GM21723 (cell line): ENCODE measurements at regions not wholly inside any gene's neighbourhood (a gene's known extent, or its start where the extent isn't known, plus 50 kb on each side); places are given as distances from the start of the nearest gene placed in this dataset.

ENCODE experiments used
- ATAC-seq: cut with Tn5 transposase; IDR thresholded peaks from one replicate; pipeline ENCODE4 v1.9.1; 2021; ENCODE audit warnings: mild to moderate bottlenecking, moderate library complexity; ENCODE audit not compliant: unreplicated experiment

- ATAC-seq, result no peak
These were observed 183.9 kb downstream of the CXCL12 start for GRCh38 chr10:44201011-44201410.

- ATAC-seq, result no peak
These were observed 184.8 kb downstream of the CXCL12 start for GRCh38 chr10:44199991-44200655.

DNA sequence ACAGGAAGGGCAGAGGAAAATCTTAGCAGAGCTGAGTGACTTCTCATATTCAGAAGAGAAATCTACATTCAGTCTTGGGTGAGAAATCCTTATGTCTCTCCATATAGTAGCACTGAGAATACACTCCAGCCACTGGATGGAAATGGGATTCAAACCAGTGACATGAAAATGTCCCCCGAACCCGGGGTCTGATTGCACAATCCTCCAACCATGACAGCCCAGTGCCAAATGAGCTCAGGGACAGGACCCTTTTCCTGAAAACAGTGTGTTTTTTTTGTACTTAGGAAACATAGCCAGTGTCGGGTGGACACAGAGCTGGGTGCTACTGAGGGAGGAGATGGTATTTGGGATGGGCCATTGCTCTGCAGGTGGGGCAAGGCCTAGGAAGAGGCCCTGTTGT is 185.6 kb downstream of the CXCL12 start:
- no peak for ATAC-seq

DNA sequence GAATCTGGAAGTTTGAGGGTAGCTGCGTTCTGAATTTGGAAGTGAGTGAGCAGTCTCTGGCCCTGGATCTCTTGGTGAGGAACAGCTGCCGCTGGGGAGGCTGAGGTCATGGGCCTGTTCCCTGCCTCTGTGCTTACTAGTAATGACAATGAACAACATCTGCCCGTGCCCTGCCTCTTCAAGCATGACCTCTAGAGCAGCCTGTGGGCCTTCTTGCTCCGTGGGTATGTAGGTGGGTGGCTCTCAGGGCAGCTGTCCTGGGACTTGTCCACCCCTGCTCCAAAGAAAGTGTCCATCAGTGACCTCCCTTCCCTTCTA is 186.2 kb downstream of the CXCL12 start:
- no peak for ATAC-seq

DNA sequence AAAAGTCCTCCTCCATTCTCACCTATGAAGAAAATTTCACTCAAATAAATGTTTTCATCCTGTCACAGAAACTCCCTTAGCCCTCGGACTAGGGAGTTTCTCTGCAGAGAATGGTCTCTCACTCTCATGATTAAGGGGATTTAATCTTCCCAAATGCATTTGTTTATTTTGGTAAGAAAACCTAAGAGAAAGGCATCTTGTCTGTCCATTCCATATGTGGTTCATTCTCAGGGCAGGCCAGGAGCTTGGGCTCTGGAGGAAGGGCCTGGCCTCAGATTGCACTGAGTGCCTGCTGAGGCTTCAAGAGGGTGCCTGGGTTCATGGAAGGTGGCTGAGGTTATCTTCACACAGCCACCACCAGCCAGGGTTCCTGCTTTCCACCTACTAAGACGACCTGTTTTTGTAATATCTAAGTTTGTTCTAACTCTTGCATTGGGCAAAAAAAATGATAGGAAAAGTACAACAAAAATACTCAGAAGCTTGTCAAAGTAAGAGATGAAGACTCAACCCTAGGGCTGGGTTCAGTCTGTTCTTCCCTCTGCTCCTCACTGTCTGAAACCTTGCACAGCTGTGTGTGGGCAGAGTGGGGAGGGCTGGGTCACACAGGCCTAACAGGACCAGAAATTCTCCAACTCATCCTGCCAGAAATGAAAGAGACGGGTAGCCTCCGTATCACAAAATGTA is 186.7 kb downstream of the CXCL12 start:
- no peak for ATAC-seq

DNA sequence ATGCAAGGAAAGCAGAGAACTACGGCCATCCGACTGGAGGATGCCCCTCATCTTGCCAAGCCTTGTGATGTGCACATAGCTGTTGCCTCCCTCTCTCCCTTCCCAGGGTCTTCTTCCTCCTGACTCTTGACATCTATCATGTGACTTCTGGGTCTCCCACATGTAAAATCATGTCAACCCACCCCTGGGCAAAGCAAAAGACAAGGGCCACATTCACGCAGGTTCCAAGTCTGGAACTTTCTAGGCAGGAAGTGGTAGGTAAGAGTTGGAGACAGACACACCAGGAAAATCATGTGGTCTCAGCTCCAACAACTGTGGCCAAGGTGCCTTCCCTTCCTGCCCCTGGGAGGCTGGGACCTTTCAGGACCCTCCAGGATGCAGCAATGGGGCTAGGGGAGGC is 187.3 kb downstream of the CXCL12 start:
- ATAC-seq, result no peak

- no peak for ATAC-seq
These were observed 188.6 kb downstream of the CXCL12 start for GRCh38 chr10:44196336-44196735.

DNA sequence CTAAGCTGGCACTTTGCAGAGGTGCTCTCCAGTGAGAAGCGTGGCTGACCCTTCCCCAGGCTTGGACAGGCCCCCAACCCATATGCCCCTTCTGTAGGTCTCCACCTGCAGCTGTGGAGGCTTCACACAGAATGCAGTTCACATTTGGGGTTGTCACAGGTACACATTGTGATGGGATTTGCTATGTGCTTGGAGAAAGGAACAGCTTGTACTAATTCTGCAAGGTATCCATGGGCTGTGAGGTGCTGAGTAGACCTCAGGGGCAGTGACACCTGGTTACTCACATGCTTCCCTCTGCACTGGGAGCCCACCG is 188.9 kb downstream of the CXCL12 start:
- no peak for ATAC-seq

GRCh38 chr10:44195112-44196007 is 189.5 kb downstream of the CXCL12 start:
- no peak for ATAC-seq

DNA sequence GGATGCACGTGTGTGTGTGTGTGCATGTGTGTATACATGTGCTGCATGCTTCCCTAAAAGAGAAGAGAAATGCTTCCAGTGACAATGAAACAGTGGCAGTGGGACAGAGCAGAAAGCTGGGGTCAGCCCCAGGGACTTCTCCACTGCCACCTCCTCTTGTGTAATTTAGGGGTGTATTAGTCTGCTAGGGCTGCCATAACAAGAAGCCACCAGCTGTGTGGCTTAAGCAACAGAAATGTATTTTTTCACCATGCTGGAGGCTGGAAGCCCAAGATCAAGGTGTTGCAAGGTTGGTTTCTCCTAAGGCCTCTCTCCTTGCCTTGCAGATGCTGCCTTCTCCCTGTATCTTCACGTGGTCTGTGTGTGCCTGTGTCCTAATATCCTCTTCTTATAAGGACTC is 190.5 kb downstream of the CXCL12 start:
- ATAC-seq, result no peak

- no peak for ATAC-seq
These were observed 191.2 kb downstream of the CXCL12 start for GRCh38 chr10:44193567-44194220.

GRCh38 chr10:44193166-44193565 is 191.7 kb downstream of the CXCL12 start:
- no peak for ATAC-seq

DNA sequence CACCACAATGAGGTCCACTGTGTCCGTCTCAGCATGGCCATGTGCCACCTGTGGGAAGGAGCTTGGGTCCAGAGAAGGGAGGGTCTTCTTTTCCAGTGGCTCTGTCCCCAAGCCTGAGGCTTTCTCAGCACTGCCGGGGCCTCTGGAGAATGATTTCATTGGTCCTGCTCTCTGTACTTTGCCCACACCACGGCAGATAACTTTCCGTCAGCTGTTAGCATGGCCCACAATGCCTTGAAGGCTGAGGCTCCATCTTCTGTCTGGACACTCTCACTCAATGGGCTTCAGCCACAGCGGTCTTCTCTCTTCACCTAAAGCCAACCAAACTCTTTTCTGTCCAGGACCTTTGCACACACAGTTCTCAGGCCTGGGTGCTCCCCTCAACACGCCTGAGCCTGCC is 192.5 kb downstream of the CXCL12 start:
- ATAC-seq, result no peak

- no peak for ATAC-seq
These were observed 194.4 kb downstream of the CXCL12 start for GRCh38 chr10:44190541-44190940.

DNA sequence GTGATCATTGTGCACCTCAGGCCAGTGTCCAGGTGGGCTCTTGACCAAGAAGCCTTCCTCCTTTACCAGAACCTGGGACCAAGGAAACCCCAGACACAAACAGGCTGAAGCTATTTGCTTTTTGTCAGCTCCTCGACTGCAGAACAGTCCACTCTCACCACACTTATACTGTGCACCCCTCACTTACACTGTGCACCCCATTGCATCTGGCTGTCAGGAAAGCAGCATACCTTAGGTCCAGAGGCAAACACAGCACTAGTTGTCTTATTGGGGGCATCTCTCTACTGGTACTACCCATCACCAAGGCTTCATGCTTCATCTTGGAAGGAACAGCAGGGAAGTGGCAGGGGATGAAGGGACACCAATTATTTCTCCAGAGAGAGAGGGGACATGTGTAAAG is 198.1 kb downstream of the CXCL12 start:
- ATAC-seq, result no peak

DNA sequence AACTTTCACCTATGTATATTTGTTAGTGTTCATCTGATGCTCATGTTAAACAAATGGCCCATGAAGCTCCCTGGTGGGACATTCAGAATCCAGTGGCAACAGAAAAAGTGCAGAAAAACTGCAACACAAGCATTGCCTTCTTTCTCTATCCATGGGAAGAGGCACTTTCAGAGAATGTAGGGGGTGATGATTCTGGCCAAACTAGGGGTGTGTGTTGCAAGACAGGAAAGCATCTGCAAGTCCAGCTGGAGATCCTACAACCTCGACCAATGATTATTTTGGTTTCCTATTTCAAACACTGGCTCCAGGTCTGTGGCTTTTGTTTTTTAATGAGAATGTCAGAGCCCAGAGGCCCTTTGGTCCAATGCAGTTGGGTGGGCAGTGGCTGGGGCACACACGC is 198.7 kb downstream of the CXCL12 start:
- ATAC-seq, result no peak

- ATAC-seq, result no peak
These were observed 199.6 kb downstream of the CXCL12 start for GRCh38 chr10:44185315-44185666.

GRCh38 chr10:44184633-44185314 is 200.1 kb downstream of the CXCL12 start:
- no peak for ATAC-seq

DNA sequence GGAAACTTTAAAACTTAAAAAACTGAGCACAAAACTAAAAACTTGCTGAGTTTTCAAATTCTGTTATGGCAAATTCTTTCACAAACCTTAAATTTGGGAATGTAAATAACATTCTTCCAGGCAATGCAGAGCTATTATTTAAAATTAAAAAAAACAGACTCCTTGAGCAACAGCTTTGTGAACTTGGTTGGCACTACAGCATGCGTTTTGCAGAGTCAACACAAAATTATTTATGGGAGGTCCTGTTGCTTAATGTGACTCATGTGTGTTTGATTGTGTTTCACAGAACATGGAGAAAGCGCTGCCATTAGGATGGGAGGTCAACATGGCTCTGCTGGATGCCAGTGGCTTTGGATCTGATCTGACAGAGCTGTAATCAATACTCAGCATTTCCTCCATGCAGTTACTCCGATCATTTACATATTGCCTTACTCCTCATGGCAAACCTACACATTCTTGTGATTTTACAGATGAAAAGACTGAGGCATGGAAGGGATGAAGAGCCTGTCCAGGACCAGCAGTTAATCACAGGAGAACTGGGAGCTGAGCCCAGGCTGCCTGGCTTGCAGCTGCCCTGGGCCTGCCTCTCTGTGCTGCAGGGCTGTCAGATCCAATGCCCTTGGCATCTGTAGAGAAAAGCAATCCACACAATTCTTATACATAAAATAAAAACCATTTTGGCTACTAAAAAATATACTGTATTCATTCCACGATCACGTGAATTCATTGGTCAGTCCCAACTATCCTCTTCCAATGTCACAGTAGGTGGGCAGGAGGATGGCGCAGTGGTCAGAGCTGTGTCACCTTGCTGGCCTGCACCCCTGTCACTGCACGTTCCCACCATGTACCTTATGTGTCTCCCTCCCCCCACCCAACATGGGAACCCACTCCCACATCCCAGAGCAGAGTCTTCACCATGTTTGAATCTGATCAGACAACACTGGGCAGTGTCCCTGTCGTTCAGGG is 200.9 kb downstream of the CXCL12 start:
- ATAC-seq, result no peak

- no peak for ATAC-seq
These were observed 202.0 kb downstream of the CXCL12 start for GRCh38 chr10:44182909-44183308.
